DOHH2 (cell line): ENCODE measurements at regions not wholly inside any gene's neighbourhood (a gene's known extent, or its start where the extent isn't known, plus 50 kb on each side); places are given as distances from the start of the nearest gene placed in this dataset.

Source experiments
- CTCF ChIP-seq: fragments of 200-600 bp; sonication (generic); IDR thresholded peaks from one replicate; pipeline ENCODE4 v1.5.1; 2014; ENCODE audit warnings: antibody characterized with exemption, mild to moderate bottlenecking, low read depth, low read length; ENCODE audit not compliant: poor library complexity, severe bottlenecking
- EZH2phosphoT487 ChIP-seq: fragments of 200-600 bp; sonication (generic); IDR thresholded peaks from 2 replicates; pipeline ENCODE4 v1.6.1; 2017; ENCODE audit warnings: borderline replicate concordance, mild to moderate bottlenecking, antibody characterized with exemption, low read length, moderate library complexity, mixed read lengths

DNA sequence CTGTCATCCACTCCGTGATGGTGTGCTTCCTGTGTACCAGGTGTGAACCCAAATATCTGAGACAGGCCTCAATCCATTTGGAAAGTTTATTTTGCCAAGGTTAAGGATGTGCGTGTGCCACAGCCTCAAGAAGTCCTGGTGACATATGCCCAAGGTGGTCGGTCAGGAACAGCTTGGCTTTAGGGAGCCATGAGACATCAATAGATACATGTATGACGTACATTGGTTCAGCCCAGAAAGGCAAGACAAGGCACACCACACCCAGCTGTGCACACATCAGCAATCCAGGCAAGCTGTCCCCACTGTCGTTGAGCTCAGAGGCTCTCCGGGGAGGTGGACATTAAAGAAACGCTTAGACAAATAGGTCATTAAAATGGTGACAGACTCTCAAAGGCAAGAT lies 56.8 kb upstream of the SHANK2 start:
- no peak for TF ChIP-seq CTCF
- TF ChIP-seq EZH2phosphoT487 = no peak
